ENCODE measurements at regions not wholly inside any gene's neighbourhood (a gene's known extent, or its start where the extent isn't known, plus 50 kb on each side); places are given as distances from the start of the nearest gene placed in this dataset.

GRCh38 chr2:126299469-126299976 is 356.4 kb upstream of the GYPC start:
- TF ChIP-seq CTCF (conservative IDR thresholded peaks at IDR 0.05; ENCODE audit: low read depth, low read length): no peak
- no peak for TF ChIP-seq POLR2A (IDR thresholded peaks at IDR 0.05; ENCODE audit: low read depth, low read length)
- no peak for TF ChIP-seq CEBPB (IDR thresholded peaks at IDR 0.05; ENCODE audit: low read depth, low read length)
- TF ChIP-seq MXI1 (IDR thresholded peaks at IDR 0.05; ENCODE audit: borderline replicate concordance, low read depth, low read length): no peak
- TF ChIP-seq SMC3 (IDR thresholded peaks at IDR 0.05; ENCODE audit: low read depth, low read length): no peak
- no peak for TF ChIP-seq RFX5 (IDR thresholded peaks at IDR 0.05; ENCODE audit: low read depth, low read length)

Measured in IMR-90 (cell line).